RKO (cell line): ENCODE measurements at regions not wholly inside any gene's neighbourhood (a gene's known extent, or its start where the extent isn't known, plus 50 kb on each side); places are given as distances from the start of the nearest gene placed in this dataset.
A peak's percentile ranks its signal among the peaks of the same experiment; 100 is the strongest.

Experiments
- DNase-seq: peaks from one replicate; pipeline ENCODE4 v3.0.0-alpha.2; 2016; ENCODE audit warnings: low spot score

GRCh38 chr6:6841571-6841970, 253.1 kb downstream of the LY86 start:
- no peak for DNase-seq

GRCh38 chr6:6842291-6842690, 253.8 kb downstream of the LY86 start:
- DNase-seq, result no peak

- no peak for DNase-seq
Measured at GRCh38 chr6:6843057-6843627, 254.6 kb downstream of the LY86 start.

GRCh38 chr6:6843777-6844176, 255.3 kb downstream of the LY86 start:
- DNase-seq, result no peak

GRCh38 chr6:6844530-6844929, 256.0 kb downstream of the LY86 start:
- no peak for DNase-seq

GRCh38 chr6:6845603-6846002, 257.1 kb downstream of the LY86 start:
- DNase-seq, result no peak

GRCh38 chr6:6847591-6847990, 259.1 kb downstream of the LY86 start:
- DNase-seq, result no peak

GRCh38 chr6:6851059-6851948, 256.5 kb upstream of the RREB1 start:
- peak; percentile 83 for DNase-seq

GRCh38 chr6:6851949-6852261, 255.9 kb upstream of the RREB1 start:
- no peak for DNase-seq

GRCh38 chr6:6856538-6857523, 250.9 kb upstream of the RREB1 start:
- no peak for DNase-seq

- DNase-seq, result no peak
Measured at GRCh38 chr6:6857528-6857927, 250.2 kb upstream of the RREB1 start.

GRCh38 chr6:6858533-6858982, 249.2 kb upstream of the RREB1 start:
- DNase-seq, result no peak

- DNase-seq, result no peak
Measured at GRCh38 chr6:6859105-6859504, 248.7 kb upstream of the RREB1 start.

GRCh38 chr6:6859722-6860121, 248.0 kb upstream of the RREB1 start:
- DNase-seq, result no peak

GRCh38 chr6:6860863-6861262, 246.9 kb upstream of the RREB1 start:
- no peak for DNase-seq

GRCh38 chr6:6861351-6861894, 246.3 kb upstream of the RREB1 start:
- no peak for DNase-seq

GRCh38 chr6:6861995-6862394, 245.8 kb upstream of the RREB1 start:
- no peak for DNase-seq

- DNase-seq, result no peak
Measured at GRCh38 chr6:6863970-6864639, 243.7 kb upstream of the RREB1 start.

- no peak for DNase-seq
Measured at GRCh38 chr6:6865611-6866010, 242.2 kb upstream of the RREB1 start.

GRCh38 chr6:6866656-6867403, 240.9 kb upstream of the RREB1 start:
- no peak for DNase-seq

GRCh38 chr6:6867404-6867799, 240.4 kb upstream of the RREB1 start:
- no peak for DNase-seq
